Smooth muscle cell (in vitro differentiated cells): ENCODE measurements at regions not wholly inside any gene's neighbourhood (a gene's known extent, or its start where the extent isn't known, plus 50 kb on each side); places are given as distances from the start of the nearest gene placed in this dataset.
A peak's percentile ranks its signal among the peaks of the same experiment; 100 is the strongest.

Experiments used
- DNase-seq: peaks from one replicate; lab custom pipeline; 2025; ENCODE audit not compliant: unreplicated experiment; lab: John Stamatoyannopoulos, UW
- H2AFZ ChIP-seq: fragments of 200-600 bp; sonication (generic); 2 replicates; pipeline ENCODE4 v1.6.0; 2016; ENCODE audit warnings: antibody characterized with exemption, low read depth, mild to moderate bottlenecking
- H3F3A ChIP-seq: fragments of 200-600 bp; sonication (generic); 2 replicates; pipeline ENCODE4 v1.6.0; 2017; ENCODE audit warnings: antibody characterized with exemption, low read depth
- H3K27ac ChIP-seq: fragments of 200-600 bp; sonication (generic); 2 replicates; pipeline ENCODE4 v1.5.1; 2016; ENCODE audit warnings: low read depth, mild to moderate bottlenecking
- H3K27me3 ChIP-seq: fragments of 200-600 bp; sonication (generic); 2 replicates; pipeline ENCODE4 v1.6.1; 2016; ENCODE audit warnings: low read depth, mild to moderate bottlenecking
- H3K36me3 ChIP-seq: fragments of 200-600 bp; sonication (generic); 2 replicates; pipeline ENCODE4 v1.5.1; 2016; ENCODE audit warnings: low read depth
- H3K4me1 ChIP-seq: fragments of 200-600 bp; sonication (generic); 2 replicates; pipeline ENCODE4 v1.5.1; 2016; ENCODE audit warnings: low read depth
- H3K4me2 ChIP-seq: fragments of 200-600 bp; sonication (generic); 2 replicates; pipeline ENCODE4 v1.6.0; 2016; ENCODE audit warnings: mild to moderate bottlenecking
- H3K4me3 ChIP-seq: fragments of 200-600 bp; sonication (generic); 2 replicates; pipeline ENCODE4 v1.5.1; 2016; ENCODE audit warnings: mild to moderate bottlenecking
- H3K79me2 ChIP-seq: fragments of 200-600 bp; sonication (generic); 2 replicates; pipeline ENCODE4 v1.6.0; 2016; ENCODE audit warnings: low read depth, mild to moderate bottlenecking
- H3K9ac ChIP-seq: fragments of 200-600 bp; sonication (generic); 2 replicates; pipeline ENCODE4 v1.6.0; 2016; ENCODE audit warnings: low read depth
- H3K9me3 ChIP-seq: fragments of 200-600 bp; sonication (generic); replicated peaks from 2 replicates; pipeline ENCODE4 v1.5.1; 2016; ENCODE audit warnings: low read depth
- H4K20me1 ChIP-seq: fragments of 200-600 bp; sonication (generic); 2 replicates; pipeline ENCODE4 v1.6.0; 2016; ENCODE audit warnings: low read depth
- WGBS: methylation state at CpG from one replicate; pipeline ENCODE4 v1.1.7; 2016; ENCODE audit warnings: low lambda C conversion rate; 5-methylcytosine and 5-hydroxymethylcytosine counted together
- TF ChIP-seq, protein P1 (sequence below): fragments of 200-600 bp; sonication (generic); IDR thresholded peaks from 2 replicates; pipeline ENCODE4 v1.5.1; 2017; ENCODE audit warnings: borderline replicate concordance, mild to moderate bottlenecking, antibody characterized with exemption; ENCODE audit not compliant: insufficient read depth, poor library complexity, severe bottlenecking

DNA sequence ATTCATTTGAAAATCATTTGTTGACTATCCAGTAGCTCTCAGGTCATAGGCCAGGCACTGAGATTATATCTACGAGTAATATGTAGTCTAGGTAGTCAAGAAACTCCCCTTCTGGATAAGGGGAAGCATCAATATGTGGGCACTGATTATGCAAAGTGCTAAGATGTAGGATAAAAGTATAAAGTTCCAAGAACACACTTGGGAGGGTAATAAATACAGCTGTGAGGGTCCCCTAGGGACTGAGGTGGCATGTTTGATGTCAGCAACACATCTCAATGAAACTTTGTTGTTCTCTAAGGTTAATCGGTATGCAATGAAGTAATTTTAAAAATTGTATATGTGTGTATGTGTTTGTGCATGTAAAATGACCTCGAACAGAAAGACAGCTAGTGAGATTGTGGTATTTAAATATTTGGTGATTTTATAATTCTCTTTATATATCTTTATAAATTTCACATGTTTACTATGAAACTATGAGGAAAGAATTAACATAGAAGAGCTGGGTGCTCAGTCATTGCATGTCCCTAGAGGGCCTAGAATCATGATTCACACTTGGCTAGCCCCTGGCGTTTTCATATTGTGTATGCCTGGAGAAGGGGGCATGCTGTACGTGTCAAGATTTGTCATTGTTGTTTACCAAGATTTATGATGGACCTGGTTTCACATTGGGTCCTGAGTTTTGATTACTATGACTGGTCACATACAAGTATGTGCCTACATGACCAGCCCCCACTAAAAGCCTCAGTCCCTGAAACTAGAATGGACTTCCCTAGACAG is 140.1 kb upstream of the DUSP10 start:
- no peak overlapping the region for H3K9ac ChIP-seq
- no peak overlapping the region for H3K27ac ChIP-seq
- no peaks in the 10 kb centered on the region for H3K4me1 ChIP-seq
- H3F3A ChIP-seq = no peaks in the 10 kb centered on the region
- H4K20me1 ChIP-seq = no peaks in the 10 kb centered on the region
- DNase-seq = no peak
- WGBS = 86% methylated on average over 5 of the region's 5 CpGs
- H3K36me3 ChIP-seq = no peaks in the 10 kb centered on the region
- TF ChIP-seq, protein P1, sequence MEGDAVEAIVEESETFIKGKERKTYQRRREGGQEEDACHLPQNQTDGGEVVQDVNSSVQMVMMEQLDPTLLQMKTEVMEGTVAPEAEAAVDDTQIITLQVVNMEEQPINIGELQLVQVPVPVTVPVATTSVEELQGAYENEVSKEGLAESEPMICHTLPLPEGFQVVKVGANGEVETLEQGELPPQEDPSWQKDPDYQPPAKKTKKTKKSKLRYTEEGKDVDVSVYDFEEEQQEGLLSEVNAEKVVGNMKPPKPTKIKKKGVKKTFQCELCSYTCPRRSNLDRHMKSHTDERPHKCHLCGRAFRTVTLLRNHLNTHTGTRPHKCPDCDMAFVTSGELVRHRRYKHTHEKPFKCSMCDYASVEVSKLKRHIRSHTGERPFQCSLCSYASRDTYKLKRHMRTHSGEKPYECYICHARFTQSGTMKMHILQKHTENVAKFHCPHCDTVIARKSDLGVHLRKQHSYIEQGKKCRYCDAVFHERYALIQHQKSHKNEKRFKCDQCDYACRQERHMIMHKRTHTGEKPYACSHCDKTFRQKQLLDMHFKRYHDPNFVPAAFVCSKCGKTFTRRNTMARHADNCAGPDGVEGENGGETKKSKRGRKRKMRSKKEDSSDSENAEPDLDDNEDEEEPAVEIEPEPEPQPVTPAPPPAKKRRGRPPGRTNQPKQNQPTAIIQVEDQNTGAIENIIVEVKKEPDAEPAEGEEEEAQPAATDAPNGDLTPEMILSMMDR = no peak
- H3K4me2 ChIP-seq = no peak overlapping the region
- H3K27me3 ChIP-seq = no peaks in the 10 kb centered on the region
- no peak overlapping the region for H2AFZ ChIP-seq
- no peaks in the 10 kb centered on the region for H3K79me2 ChIP-seq
- no peak overlapping the region for H3K4me3 ChIP-seq
- no peaks in the 10 kb centered on the region for H3K9me3 ChIP-seq

DNA sequence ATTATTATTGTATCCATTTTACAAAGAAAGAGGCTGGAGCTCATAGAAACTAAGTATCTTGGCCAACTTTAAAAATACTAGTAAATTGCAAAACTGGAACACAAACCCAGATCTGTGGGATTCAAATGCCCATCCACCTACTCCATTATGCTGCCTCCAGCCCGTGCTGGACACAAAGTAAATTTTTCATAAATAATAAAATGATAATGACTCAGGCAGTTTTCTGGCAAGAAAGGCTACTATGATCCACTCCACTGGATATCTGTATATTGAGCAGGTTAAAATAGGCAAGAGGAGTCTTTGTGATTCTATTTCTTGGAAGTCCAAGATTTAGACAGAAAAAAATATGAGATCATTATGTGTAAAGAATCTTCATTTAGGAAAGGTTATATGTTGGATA is 138.3 kb upstream of the DUSP10 start:
- Histone ChIP-seq H2AFZ (no peak overlapping the region), H3K27me3 (no peaks in the 10 kb centered on the region), H3F3A (no peaks in the 10 kb centered on the region), H4K20me1 (no peaks in the 10 kb centered on the region), H3K27ac (no peak overlapping the region), H3K36me3 (no peaks in the 10 kb centered on the region), H3K4me1 (no peaks in the 10 kb centered on the region), H3K9me3 (no peaks in the 10 kb centered on the region), H3K4me3 (no peak overlapping the region), H3K79me2 (no peaks in the 10 kb centered on the region), H3K4me2 (no peak overlapping the region), H3K9ac (no peak overlapping the region)
- no peak for DNase-seq
- 93% methylated on average over 1 of the region's 1 CpG for WGBS
- TF ChIP-seq, protein P1 = no peak

DNA sequence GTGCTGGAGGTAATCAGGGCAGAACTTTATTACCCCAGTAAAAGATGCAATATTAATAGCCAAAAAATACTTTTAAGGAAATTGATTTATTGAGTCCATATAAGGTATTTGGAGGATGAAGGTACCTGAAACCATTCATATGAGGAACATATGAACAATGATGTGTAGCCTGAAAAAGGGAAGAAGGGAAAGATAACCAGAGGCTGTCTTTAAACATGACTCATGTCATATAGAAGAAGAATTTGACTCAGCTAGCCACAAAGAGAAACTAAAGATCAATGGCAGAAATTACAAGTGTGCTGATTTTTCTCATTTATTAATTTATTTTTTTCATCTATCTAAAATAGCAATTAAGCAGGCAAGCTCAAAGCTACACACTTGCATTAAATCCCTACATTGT is 136.2 kb upstream of the DUSP10 start:
- no peak for DNase-seq
- TF ChIP-seq, protein P1 = no peak

DNA sequence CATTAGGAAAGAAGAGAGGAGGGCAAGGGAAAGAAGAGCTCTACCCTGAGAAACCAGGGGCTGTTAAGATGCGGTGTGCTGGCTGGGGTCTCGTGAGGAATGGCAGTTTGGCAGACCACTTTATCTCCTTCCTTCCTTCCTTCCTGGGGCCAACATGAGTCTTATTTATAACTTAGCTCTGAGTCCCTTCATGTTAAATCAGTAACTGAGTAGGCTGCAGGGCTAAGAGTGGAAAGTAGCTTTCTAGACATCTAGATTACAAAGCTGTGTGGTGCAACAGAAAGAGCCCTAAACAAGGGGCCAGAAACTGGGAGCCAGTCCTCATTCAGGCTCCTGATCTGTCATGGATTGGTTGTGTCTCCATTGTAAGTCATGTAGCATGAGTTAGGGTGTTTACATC is 135.4 kb upstream of the DUSP10 start:
- Histone ChIP-seq H3K27me3 (no peaks in the 10 kb centered on the region), H3K4me2 (no peak overlapping the region), H3K27ac (no peak overlapping the region), H3K79me2 (no peaks in the 10 kb centered on the region), H3K4me3 (no peak overlapping the region), H3F3A (no peaks in the 10 kb centered on the region), H3K4me1 (no peaks in the 10 kb centered on the region), H3K9ac (no peak overlapping the region), H2AFZ (no peak overlapping the region), H3K36me3 (no peaks in the 10 kb centered on the region), H4K20me1 (no peaks in the 10 kb centered on the region), H3K9me3 (no peaks in the 10 kb centered on the region)
- 51% methylated on average over 2 of the region's 2 CpGs for WGBS
- TF ChIP-seq, protein P1 = no peak
- DNase-seq = no peak

More for the DNA sequence above, 136.2 kb upstream of the DUSP10 start:
- no peak overlapping the region for H3K27ac ChIP-seq
- no peaks in the 10 kb centered on the region for H3K79me2 ChIP-seq
- H4K20me1 ChIP-seq = no peaks in the 10 kb centered on the region
- no peaks in the 10 kb centered on the region for H3F3A ChIP-seq
- no peak overlapping the region for H3K4me3 ChIP-seq
- no peaks in the 10 kb centered on the region for H3K9me3 ChIP-seq
- H3K36me3 ChIP-seq = no peaks in the 10 kb centered on the region
- no peaks in the 10 kb centered on the region for H3K4me1 ChIP-seq
- no peak overlapping the region for H2AFZ ChIP-seq
- no peak overlapping the region for H3K9ac ChIP-seq
- H3K27me3 ChIP-seq = no peaks in the 10 kb centered on the region
- H3K4me2 ChIP-seq = peak overlapping the region; percentile 16
